LHCN-M2 (cell line): ENCODE measurements at regions not wholly inside any gene's neighbourhood (a gene's known extent, or its start where the extent isn't known, plus 50 kb on each side); places are given as distances from the start of the nearest gene placed in this dataset.

Source experiments
- DNase-seq: peaks from one replicate; pipeline ENCODE4 v3.0.0-alpha.2; 2012; ENCODE audit warnings: low read depth

DNA sequence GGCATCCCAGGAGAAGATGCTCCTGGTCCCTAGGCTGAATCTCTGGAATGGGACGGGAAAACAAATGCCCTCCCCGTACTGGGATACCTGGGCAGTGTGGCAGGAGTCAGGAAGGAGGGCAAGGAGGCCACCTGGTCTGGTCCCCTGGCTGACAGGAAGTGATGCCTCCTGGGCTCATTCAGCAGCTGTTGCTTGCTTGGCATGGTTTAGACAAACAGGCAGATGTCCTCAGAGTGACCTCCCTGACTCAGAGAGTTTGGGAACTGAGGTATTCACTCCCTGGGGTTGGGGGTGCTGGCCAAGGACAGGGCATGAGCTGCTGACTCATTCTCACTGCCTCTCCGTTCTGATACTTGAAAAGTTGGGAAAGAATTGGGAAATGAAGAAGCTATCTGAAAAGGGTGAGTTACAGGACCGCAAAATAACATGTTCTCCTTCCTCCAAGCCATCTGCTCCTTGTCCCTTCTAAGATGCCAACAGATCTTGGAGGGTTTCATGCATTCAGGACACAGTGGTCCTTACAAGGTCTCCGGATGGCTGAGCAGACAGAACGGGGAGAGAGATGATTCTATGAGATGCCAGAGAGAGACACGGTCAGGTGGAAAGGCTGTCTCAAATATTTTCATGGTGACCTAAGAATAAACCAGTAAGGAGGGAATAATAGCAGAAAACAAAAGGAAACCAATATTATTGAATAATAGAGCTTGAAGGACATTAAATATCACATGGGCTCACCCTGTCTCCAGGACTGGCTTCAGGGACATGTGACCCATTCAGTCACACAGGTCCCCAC is 534.5 kb downstream of the BNC2 start:
- DNase-seq = peak; percentile 100

DNA sequence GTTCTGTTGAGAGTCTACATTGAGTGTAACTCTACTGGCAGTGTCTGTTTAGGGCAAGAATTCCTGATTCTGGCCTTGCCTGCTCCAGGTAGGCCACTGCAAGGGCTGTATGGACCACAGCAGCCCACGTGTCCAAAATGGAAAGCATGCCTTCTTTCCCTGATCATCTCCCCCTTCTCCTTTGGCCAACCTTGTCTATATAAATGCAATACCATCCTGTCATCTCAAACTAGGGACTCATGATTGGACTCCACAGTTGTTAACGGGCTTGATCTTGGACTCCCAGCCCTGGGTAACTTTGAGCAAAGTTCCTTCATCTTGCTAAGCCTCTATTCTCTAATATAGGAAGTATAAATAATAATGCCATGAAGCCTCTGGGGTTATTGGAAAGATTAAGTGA is 533.6 kb downstream of the BNC2 start:
- no peak for DNase-seq

DNA sequence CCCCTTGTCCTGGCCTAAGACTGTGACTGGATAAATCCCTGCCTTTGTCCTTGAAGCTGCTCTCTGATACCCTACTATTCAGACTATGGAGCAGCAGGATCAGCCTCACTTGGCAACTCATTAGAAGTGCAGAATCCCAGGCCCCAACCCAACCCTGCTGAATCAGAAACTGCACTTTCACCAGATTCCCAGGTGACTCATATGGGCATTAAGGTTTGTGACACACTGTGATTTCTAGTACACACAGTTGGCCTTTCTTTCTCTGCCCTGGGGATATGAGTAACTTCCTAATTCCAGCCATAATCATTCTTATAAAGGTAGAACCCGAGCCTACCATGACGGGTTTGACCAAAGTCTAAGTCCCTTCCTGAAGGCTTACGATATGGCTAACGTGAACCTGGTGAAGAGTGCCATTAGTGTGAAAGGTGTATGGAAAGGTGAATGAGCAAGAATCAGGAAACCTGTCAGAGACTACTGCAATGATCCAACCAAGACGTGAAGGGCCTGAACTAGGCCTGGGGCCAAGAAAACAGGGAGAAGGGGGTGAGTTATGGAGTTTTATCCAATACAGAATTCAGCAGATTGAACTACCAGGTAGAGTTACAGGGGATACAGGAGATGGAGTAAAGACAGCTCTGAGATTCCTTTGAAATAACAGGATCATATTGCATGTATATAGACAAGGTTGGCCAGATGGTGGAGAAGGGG is 533.0 kb downstream of the BNC2 start:
- peak; percentile 100 for DNase-seq

DNA sequence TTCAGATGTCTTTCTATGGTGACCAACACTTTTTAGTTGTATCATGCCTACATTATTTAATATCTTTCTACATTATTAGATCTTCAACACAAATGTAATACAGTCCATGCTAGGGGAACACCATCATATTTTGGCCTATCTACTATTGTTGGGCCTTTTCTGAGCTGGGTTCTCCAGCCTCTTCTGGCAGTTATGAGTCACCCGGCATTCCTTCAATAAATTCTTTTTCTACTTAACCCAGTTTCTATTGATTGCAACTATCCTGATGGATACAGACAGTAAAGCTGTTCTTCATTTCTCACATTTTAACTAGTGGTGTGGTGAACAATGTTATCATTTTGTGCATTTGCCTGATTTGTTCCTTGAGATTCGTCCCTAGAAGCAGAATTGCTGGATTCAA is 529.3 kb downstream of the BNC2 start:
- DNase-seq = no peak

DNA sequence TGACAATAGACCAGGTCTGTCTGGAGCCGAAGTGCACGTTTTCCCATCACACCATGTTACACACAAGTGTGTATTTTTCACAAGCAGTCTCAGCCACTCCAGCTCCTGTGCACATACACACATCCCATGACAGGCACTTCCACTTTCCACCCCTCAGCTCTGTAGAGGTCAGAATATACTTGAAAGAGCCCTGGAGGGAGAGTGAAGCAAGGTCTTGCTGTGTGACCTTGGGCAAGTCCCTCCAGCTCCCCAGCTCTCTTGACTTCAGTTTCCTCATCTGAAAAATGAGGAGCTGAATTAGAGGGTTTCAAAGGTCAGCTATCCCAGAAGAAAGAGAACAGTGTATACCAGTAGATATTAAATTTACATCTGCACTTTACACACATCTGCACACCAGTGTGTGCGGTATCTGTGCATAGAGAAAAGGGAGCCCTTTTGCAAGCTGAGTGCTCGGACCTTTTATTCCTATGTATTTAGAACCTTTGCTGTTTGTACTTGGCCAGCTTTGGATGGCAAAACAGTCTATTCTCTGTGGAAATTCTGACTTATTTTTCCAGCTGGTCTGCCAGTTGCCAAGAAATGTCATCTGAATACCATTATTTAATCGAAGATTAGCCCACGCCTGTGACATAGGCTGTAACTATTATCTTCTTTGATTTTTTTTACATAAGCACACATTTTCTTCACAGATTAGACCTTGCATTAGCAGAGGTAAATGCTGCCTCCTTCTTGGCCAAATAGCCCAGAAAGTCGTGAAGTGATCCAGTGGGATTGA is 528.0 kb downstream of the BNC2 start:
- peak; percentile 62 for DNase-seq

DNA sequence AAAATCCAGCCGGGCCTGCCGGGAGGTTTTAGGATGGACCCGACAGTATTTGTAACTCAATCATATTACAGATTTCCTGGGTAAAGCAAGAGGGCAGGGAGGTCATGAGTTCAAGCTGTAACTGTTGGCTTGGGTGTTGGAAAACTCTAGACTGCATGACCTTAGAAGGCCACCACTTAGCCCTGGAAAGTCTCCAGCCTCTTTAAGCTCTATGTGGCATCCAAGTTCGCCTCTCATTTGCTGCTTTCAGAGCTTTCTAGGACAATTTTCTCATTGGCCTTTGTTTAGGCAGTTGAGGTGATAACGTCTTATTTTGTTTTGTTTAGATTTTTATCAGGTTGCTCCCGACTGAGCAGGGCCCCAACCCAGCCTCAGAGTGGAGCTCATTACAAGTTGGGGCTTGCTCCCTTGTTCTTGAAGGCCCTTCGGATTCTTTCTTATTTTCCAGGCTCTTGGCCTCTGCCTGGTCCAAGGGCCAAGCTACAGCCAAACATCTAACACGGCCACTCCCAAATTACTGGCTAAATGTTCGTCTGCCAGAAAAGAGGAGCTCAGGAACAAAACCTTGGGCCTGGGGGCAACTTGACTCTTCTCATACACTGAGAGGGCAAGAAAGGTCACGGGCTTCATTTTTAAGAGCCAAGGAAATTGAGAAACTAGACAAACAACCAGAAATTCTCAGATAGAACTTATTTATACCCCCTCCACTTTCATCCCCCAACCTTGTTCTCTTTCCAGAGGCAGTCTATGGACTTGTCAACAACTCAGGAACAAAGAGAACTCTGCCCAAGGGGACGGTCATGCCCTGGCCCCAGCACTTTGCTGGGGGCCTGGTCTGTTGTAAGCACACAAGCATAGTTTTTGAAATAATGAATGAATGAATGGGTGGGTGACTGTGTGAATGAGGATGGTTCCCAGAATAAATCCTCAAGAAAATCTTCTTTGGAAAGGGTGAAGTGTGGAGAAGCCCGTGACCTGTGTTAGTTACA is 526.9 kb downstream of the BNC2 start:
- DNase-seq = peak; percentile 10

DNA sequence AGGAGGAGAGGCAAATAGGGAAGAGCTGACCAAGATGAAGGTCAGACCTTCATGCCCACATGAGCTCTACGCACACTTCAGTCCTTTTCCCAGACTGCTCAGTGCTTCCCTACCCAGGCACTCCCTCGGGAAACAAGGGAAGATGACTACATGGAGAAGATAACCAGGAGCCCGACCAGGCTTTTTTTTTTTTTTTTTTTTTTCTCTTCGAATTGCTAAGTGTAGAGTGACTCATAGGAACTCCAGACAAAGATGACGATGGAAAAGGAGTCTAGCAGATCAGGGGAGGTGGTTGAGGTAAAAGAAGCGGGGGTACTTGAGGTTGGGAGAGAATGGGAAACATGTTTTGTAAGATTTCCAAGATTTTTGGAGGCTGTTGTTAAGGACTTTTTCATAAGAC is 526.1 kb downstream of the BNC2 start:
- peak; percentile 94 for DNase-seq

DNA sequence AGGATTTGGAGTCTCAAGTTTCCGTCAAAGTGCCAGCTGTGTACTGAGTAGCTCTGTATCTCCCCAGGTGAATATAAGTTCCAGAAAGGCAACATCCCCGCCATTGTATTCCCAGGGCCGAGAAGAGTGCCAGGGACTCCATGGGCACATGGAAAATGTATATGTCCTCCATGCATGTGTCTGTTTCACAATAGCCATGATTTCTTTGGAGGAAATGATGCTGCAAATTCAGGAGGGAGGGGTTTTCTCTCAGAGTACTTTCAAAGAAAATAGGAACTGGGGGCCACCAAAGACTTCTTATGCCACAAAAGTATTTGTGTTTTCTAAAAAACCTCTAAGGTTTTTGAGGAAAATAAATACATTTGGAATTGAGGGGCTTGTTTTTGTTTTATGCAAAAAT is 524.6 kb downstream of the BNC2 start:
- no peak for DNase-seq

DNA sequence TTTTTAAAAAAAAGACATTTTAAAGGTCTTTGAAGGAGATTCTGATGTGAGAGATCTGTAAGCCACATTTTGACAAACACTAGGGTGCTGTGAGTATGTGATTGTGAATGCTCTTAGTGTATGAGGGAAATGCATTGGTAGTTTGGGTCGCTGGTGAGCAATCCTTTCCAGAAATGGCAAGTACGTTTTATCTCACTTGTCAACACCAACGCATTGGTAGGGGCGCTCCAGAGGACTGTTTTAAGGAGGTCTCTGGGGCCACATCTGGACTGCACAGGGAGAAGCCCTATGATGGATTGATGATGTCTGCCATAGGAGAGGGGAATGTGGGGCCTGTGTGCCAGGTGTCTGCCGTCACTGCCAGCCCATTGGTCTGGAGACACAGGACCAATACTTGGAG is 522.6 kb downstream of the BNC2 start:
- no peak for DNase-seq

DNA sequence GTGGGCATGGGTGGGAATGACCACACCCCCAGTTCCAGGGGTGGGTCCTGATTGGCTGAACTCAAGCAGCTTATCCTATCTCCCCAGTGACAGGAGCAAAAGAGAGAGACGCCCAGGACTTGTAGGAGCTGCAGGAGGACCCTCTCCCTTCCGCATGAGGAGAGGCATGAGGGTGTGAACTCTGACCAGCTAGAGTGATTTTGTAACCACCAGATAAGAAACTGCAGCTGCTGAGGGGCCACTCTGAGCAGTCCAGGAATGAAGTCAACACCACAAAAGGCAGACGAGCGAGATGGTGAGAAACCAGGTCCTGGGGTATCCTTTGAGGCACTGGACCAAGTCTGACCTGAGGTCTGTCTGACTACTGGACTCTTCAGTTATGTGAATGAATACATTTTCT is 521.9 kb downstream of the BNC2 start:
- no peak for DNase-seq

DNA sequence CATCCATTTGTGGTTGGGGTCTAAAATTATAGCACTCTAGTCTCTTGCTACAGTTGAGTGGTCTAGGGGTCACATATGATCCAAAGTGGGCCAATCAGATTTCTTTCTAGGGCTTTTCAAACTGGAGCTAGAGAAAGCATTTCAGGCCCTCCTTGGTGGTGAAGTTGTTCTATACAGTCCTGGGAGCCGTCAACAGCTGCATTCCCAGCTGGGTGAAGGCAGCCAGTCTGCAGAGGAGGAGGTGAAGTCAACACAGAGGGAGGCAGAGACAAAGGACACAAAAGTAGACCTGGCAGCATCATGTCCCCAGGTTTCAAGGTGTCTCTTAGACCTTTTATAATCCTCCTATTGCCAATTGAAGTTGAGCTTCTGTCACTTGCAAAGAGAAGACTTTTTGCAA is 518.2 kb downstream of the BNC2 start:
- DNase-seq = no peak

DNA sequence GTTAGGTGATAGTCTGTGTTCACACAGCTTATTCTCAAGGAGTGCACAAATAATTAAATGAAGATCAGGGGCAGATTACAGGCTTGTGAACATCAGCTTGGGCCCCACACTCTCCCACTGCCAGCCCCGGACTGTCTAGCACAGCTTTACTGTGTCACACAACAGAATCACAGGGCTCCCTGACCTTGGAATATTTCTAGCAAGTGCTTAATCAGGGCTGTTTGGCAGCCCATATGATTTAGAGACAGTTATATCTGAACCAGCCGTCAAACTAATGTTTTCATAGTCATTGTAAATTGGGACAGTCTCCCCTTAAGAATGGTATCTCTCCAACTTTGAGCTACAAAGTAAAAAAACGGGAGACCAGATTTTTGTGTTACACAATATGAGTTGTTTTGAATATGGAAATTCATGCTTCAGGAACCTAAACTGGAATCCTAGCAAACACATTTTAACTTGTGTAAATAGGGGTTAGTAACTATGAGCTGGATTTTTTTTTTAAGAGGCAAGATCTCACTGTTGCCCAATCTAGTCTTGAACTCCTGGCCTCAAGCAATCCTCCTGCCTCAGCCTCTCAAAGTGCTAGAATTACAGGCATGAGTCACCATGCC is 517.6 kb downstream of the BNC2 start:
- peak; percentile 13 for DNase-seq

DNA sequence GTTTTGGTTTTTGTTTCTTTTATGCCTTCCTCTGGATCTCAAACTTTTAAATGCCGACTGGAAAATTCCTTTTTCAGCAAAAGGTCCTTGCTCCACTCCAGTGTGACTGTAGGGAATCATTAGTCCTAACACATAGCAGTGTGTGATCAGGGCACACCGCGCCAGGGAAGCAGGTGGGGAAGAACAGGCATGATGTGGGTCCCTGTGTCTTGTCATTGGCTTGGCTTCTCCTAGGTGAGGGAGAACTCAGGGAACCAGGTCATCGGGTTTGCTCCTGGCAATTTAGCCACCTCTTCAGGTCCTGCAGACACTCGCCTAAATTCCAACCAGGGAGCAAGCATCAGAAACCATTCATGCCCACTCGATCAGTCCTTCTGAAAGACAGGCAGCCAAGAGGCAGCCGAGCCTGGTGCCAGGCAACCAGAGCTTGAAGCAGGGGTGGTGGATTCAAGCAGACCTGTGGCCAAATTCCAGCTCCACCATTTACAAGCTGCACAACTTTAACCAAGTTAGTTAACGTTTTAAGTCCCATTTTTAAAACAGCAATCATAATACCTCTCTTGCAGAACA is 514.2 kb downstream of the BNC2 start:
- no peak for DNase-seq

DNA sequence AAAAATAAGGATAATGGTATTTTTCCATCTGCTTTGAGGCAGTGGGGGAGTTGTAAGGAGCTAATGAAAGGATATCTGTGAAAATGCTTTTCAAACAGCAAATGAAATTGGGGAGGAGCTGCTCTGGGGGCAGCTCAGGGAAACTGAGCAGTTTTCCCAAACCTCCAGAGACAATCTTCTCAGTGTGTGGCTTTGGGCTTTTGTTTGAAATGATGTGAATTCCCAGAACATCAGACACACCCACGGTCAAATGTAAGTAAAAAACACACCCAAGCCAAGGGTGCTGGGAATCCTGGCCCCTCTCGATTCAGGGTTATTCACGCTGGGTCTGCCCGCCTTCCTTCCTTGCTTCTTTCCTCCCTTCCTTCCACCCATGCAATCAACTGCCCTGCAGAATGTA is 512.6 kb downstream of the BNC2 start:
- DNase-seq = no peak

DNA sequence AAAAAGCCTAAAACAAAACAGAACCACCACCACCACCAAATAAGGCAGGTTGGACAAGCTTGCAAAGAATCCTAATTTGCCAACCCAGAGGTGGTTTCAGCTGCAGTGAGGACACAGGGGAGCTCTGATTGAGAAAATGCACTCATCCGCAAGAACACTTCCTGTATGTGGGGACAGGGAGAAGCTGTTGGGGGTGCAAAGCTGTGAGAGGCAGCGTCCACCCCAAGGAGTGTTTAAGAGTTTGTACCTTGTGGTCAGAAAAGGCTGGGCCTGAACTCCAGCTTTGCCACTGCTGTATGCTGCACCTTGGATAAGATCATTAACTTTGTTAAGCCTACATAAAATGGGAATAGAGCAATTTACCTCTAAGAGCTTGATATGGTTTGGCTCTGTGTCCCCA is 511.7 kb downstream of the BNC2 start:
- DNase-seq = no peak
